PC-9 (cell line): ENCODE measurements at regions not wholly inside any gene's neighbourhood (a gene's known extent, or its start where the extent isn't known, plus 50 kb on each side); places are given as distances from the start of the nearest gene placed in this dataset.

ENCODE experiments used
- CTCF ChIP-seq: fragments of 200-600 bp; sonication (generic); conservative IDR thresholded peaks from 2 replicates; pipeline ENCODE4 v1.6.1; 2017; ENCODE audit warnings: mixed run types, antibody characterized with exemption, mild to moderate bottlenecking, moderate library complexity
- EZH2 ChIP-seq: fragments of 200-600 bp; sonication (generic); IDR thresholded peaks from 2 replicates; pipeline ENCODE4 v1.8.0; 2017; ENCODE audit warnings: antibody characterized with exemption, low read depth

DNA sequence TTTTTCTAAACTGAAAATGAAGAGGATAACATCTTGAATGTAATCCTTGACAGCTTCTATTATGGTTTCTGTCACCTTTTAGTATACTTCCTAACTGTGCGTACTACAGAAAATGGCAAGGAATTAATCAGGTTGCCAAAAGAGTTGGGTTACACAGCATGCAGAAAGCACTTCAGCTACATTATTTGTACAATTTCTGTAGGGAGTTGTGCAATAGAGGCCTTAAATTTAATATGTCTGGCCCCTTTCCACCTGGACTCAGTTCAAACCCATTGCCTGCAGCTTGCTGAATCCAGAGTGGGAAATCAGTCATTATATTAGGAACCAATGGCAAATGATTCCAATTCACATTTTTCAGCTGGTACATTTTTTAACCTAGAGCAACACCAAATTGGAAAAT is 549.7 kb downstream of the CSNK1G3 start:
- TF ChIP-seq CTCF (no peak), EZH2 (no peak)
